GM23248 (cell line): ENCODE measurements at regions not wholly inside any gene's neighbourhood (a gene's known extent, or its start where the extent isn't known, plus 50 kb on each side); places are given as distances from the start of the nearest gene placed in this dataset.

Experiments used
- DNase-seq: peaks from one replicate; pipeline ENCODE4 v3.0.0-alpha.2; 2015
- H2AFZ ChIP-seq: fragments of 200-600 bp; sonication (generic); 2 replicates; pipeline ENCODE4 v1.6.1; 2016; ENCODE audit warnings: antibody characterized with exemption
- H3F3A ChIP-seq: fragments of 200-600 bp; sonication (generic); 2 replicates; pipeline ENCODE4 v1.6.1; 2016; ENCODE audit warnings: mild to moderate bottlenecking, antibody characterized with exemption, mixed run types; ENCODE audit not compliant: insufficient read depth
- H3K27ac ChIP-seq: fragments of 200-600 bp; sonication (generic); 2 replicates; pipeline ENCODE4 v1.5.1; 2016; ENCODE audit warnings: mild to moderate bottlenecking
- H3K27me3 ChIP-seq: fragments of 200-600 bp; sonication (generic); replicated peaks from 2 replicates; pipeline ENCODE4 v1.6.1; 2016; ENCODE audit warnings: mild to moderate bottlenecking; ENCODE audit not compliant: insufficient read depth
- H3K36me3 ChIP-seq: fragments of 200-600 bp; sonication (generic); 2 replicates; pipeline ENCODE4 v1.6.1; 2016; ENCODE audit warnings: low read depth, mild to moderate bottlenecking
- H3K4me1 ChIP-seq: fragments of 200-600 bp; sonication (generic); 2 replicates; pipeline ENCODE4 v1.6.1; 2016; ENCODE audit warnings: mild to moderate bottlenecking; ENCODE audit not compliant: insufficient read depth
- H3K4me2 ChIP-seq: fragments of 200-600 bp; sonication (generic); one replicate; pipeline ENCODE4 v1.6.1; 2016; ENCODE audit warnings: mild to moderate bottlenecking; ENCODE audit not compliant: unreplicated experiment
- H3K4me3 ChIP-seq: fragments of 200-600 bp; sonication (generic); 2 replicates; pipeline ENCODE4 v1.5.1; 2016; ENCODE audit warnings: mild to moderate bottlenecking
- H3K79me2 ChIP-seq: fragments of 200-600 bp; sonication (generic); 2 replicates; pipeline ENCODE4 v1.6.1; 2016; ENCODE audit warnings: mild to moderate bottlenecking; ENCODE audit not compliant: insufficient read depth
- H3K9ac ChIP-seq: fragments of 200-600 bp; sonication (generic); 2 replicates; pipeline ENCODE4 v1.6.1; 2016; ENCODE audit warnings: mild to moderate bottlenecking
- H3K9me2 ChIP-seq: fragments of 200-600 bp; sonication (generic); 2 replicates; pipeline ENCODE4 v1.6.1; 2016; ENCODE audit warnings: mixed run types, mild to moderate bottlenecking, moderate library complexity; ENCODE audit not compliant: insufficient read depth
- H3K9me3 ChIP-seq: fragments of 200-600 bp; sonication (generic); one replicate; pipeline ENCODE4 v1.6.1; 2017; ENCODE audit warnings: low read depth
- H4K20me1 ChIP-seq: fragments of 200-600 bp; sonication (generic); 2 replicates; pipeline ENCODE4 v1.6.0; 2016; ENCODE audit not compliant: insufficient read depth
- EZH2 ChIP-seq: fragments of 200-600 bp; sonication (generic); IDR thresholded peaks from 2 replicates; pipeline ENCODE4 v1.6.1; 2018; ENCODE audit warnings: antibody characterized with exemption, mild to moderate bottlenecking; ENCODE audit not compliant: insufficient read depth, poor library complexity, severe bottlenecking
- EZH2phosphoT487 ChIP-seq: fragments of 200-600 bp; sonication (generic); IDR thresholded peaks from 2 replicates; pipeline ENCODE4 v1.6.1; 2018; ENCODE audit warnings: antibody characterized with exemption, moderate library complexity, mild to moderate bottlenecking, low read depth; ENCODE audit not compliant: insufficient read depth
- WGBS, 2 experiments: methylation state at CpG; one replicate each; pipeline ENCODE4 v1.1.6; 2015 to 2017; ENCODE audit warnings: low lambda C conversion rate in 2 of 2, low coverage in 1 of 2; ENCODE audit errors: missing lambda C conversion rate in 2 of 2; 5-methylcytosine and 5-hydroxymethylcytosine counted together
- in situ Hi-C: fragments of 300-500 bp; cut with MboI; formaldehyde crosslinking; loops from 2 replicates; pipeline ENCODE4 v1.15.0; 2020

- H2AFZ ChIP-seq = no peak overlapping the region
- TF ChIP-seq EZH2 (no peak), EZH2phosphoT487 (no peak)
- H3K36me3 ChIP-seq = no peaks in the 10 kb centered on the region
- no peaks in the 10 kb centered on the region for H3F3A ChIP-seq
- H3K9me2 ChIP-seq = no peaks in the 10 kb centered on the region
- H3K4me2 ChIP-seq = no peak overlapping the region
- no peaks in the 10 kb centered on the region for H3K4me1 ChIP-seq
- WGBS, 2 experiments = 2 to 6% methylated on average over 19 to 20 of the region's 29 CpGs
- H3K4me3 ChIP-seq = no peak overlapping the region
- H3K79me2 ChIP-seq = no peaks in the 10 kb centered on the region
- peaks cover 19% of the 10 kb centered on the region for H3K27me3 ChIP-seq
- no peak overlapping the region for H3K9ac ChIP-seq
- H3K27ac ChIP-seq = no peak overlapping the region
- no peaks in the 10 kb centered on the region for H3K9me3 ChIP-seq
- in situ Hi-C loops = no loop called here
- DNase-seq = no peak
- H4K20me1 ChIP-seq = no peaks in the 10 kb centered on the region
These were observed 200.4 kb upstream of the N4BP1 start for GRCh38 chr16:48810436-48810802.

- no peaks in the 10 kb centered on the region for H3F3A ChIP-seq
- H3K79me2 ChIP-seq = no peaks in the 10 kb centered on the region
- TF ChIP-seq EZH2phosphoT487 = no peak
- TF ChIP-seq EZH2 = no peak
- H3K9ac ChIP-seq = no peak overlapping the region
- H3K9me2 ChIP-seq = no peaks in the 10 kb centered on the region
- H3K36me3 ChIP-seq = no peaks in the 10 kb centered on the region
- no peaks in the 10 kb centered on the region for H3K9me3 ChIP-seq
- H3K27me3 ChIP-seq = no peaks in the 10 kb centered on the region
- whole genome bisulfite sequencing, 2 experiments = 0 to 3% methylated on average over 2 of the region's 2 CpGs
- in situ Hi-C loops = no loop called here
- H2AFZ ChIP-seq = no peak overlapping the region
- no peak overlapping the region for H3K4me2 ChIP-seq
- H3K4me1 ChIP-seq = no peaks in the 10 kb centered on the region
- H3K27ac ChIP-seq = no peak overlapping the region
- DNase-seq = no peak
- H3K4me3 ChIP-seq = no peak overlapping the region
- H4K20me1 ChIP-seq = no peaks in the 10 kb centered on the region
These were observed 180.2 kb upstream of the N4BP1 start for GRCh38 chr16:48790151-48790550.

GRCh38 chr16:48788475-48788874, 178.5 kb upstream of the N4BP1 start:
- Histone ChIP-seq H2AFZ (no peak overlapping the region), H3K9me3 (no peaks in the 10 kb centered on the region), H3K36me3 (no peaks in the 10 kb centered on the region), H3F3A (no peaks in the 10 kb centered on the region), H3K4me2 (no peak overlapping the region), H3K9ac (no peak overlapping the region), H4K20me1 (no peaks in the 10 kb centered on the region), H3K4me1 (no peaks in the 10 kb centered on the region), H3K27me3 (no peaks in the 10 kb centered on the region), H3K79me2 (no peaks in the 10 kb centered on the region), H3K9me2 (no peaks in the 10 kb centered on the region), H3K27ac (no peak overlapping the region), H3K4me3 (no peak overlapping the region)
- no peak for TF ChIP-seq EZH2phosphoT487
- no peak for TF ChIP-seq EZH2
- DNase-seq = no peak
- WGBS, 2 experiments = 8 to 10% methylated on average over 3 of the region's 3 CpGs
- in situ Hi-C loops = no loop called here

- 8 to 13% methylated on average over 4 of the region's 4 CpGs for WGBS, 2 experiments
These were observed 135.6 kb upstream of the N4BP1 start for GRCh38 chr16:48745541-48745940.

GRCh38 chr16:48740964-48741363, 131.0 kb upstream of the N4BP1 start:
- Histone ChIP-seq H3K79me2 (no peaks in the 10 kb centered on the region), H2AFZ (no peak overlapping the region), H3K27ac (no peak overlapping the region), H3K4me1 (no peaks in the 10 kb centered on the region), H4K20me1 (no peaks in the 10 kb centered on the region), H3K36me3 (no peaks in the 10 kb centered on the region), H3K4me3 (no peak overlapping the region), H3F3A (no peaks in the 10 kb centered on the region), H3K9me3 (no peaks in the 10 kb centered on the region), H3K4me2 (no peak overlapping the region), H3K9ac (no peak overlapping the region), H3K27me3 (no peaks in the 10 kb centered on the region), H3K9me2 (no peaks in the 10 kb centered on the region)
- DNase-seq = no peak
- no peak for TF ChIP-seq EZH2phosphoT487
- no peak for TF ChIP-seq EZH2
- in situ Hi-C loops = no loop called here
- 17 to 25% methylated on average over 6 of the region's 6 CpGs for WGBS, 2 experiments

More at GRCh38 chr16:48745541-48745940, 135.6 kb upstream of the N4BP1 start:
- Histone ChIP-seq H2AFZ (no peak overlapping the region), H3K27ac (no peak overlapping the region), H3K9ac (no peak overlapping the region), H3K79me2 (no peaks in the 10 kb centered on the region), H3K4me2 (no peak overlapping the region), H3K36me3 (no peaks in the 10 kb centered on the region), H4K20me1 (no peaks in the 10 kb centered on the region), H3K4me1 (no peaks in the 10 kb centered on the region), H3K9me2 (no peaks in the 10 kb centered on the region), H3F3A (no peaks in the 10 kb centered on the region), H3K4me3 (no peak overlapping the region), H3K27me3 (no peaks in the 10 kb centered on the region), H3K9me3 (no peaks in the 10 kb centered on the region)
- in situ Hi-C loops = no loop called here
- no peak for TF ChIP-seq EZH2phosphoT487
- TF ChIP-seq EZH2 = no peak
- no peak for DNase-seq
